ENCODE measurements at regions not wholly inside any gene's neighbourhood (a gene's known extent, or its start where the extent isn't known, plus 50 kb on each side); places are given as distances from the start of the nearest gene placed in this dataset.

- TF ChIP-seq CTCF (IDR thresholded peaks at IDR 0.05; ENCODE audit: low read depth, low read length) (no peak), POLR2A (IDR thresholded peaks at IDR 0.05; ENCODE audit: extremely low read depth, insufficient read length) (no peak), MAX (IDR thresholded peaks at IDR 0.05; ENCODE audit: low read depth, low read length) (no peak), MYC (IDR thresholded peaks at IDR 0.05; ENCODE audit: low read depth, low read length) (no peak)
Observed at GRCh38 chr6:113068570-113068969, 721.4 kb downstream of the RFPL4B start.

All from NB4 (cell line).